H1 (cell line): ENCODE measurements at regions not wholly inside any gene's neighbourhood (a gene's known extent, or its start where the extent isn't known, plus 50 kb on each side); places are given as distances from the start of the nearest gene placed in this dataset.

ENCODE experiments used
- CTCF ChIA-PET: fragments of 300-600 bp; sonication (Branson Sonifier 250); formaldehyde crosslinking; loops from one replicate; lab custom pipeline; 2021; ENCODE audit not compliant: partially characterized antibody; lab: Charles Lee
- POLR2A ChIA-PET: fragments of 300-600 bp; sonication (Branson Sonifier 250); formaldehyde crosslinking; loops from one replicate; lab custom pipeline; 2021; ENCODE audit warnings: inconsistent platforms; ENCODE audit not compliant: partially characterized antibody; lab: Charles Lee
- DNase-seq, 2 experiments: peaks; one replicate each; pipeline versions ENCODE4 v3.0.0 to v3.0.0-alpha.2; 2010 to 2022; ENCODE audit warnings: low spot score in 2 of 2, low read depth in 1 of 2, mixed read lengths in 1 of 2
- FAIRE-seq: peaks from 2 replicates; lab custom pipeline; 2011; peaks lifted over from hg19 to GRCh38; lab: Jason Lieb, UNC
- H2AFZ ChIP-seq: 2 replicates; pipeline ENCODE4 v1.8.1; 2012; ENCODE audit warnings: low read length, inconsistent platforms
- H2AK5ac ChIP-seq: 2 replicates; pipeline ENCODE4 v1.6.1; 2013; ENCODE audit warnings: low read depth, low read length
- H2BK120ac ChIP-seq: replicated peaks from 2 replicates; pipeline ENCODE3; 2013; ENCODE audit warnings: low read depth, low read length, inconsistent platforms
- H2BK12ac ChIP-seq: 2 replicates; pipeline ENCODE4 v1.6.1; 2013; ENCODE audit warnings: low read depth, low read length
- H2BK15ac ChIP-seq: 2 replicates; pipeline ENCODE4 v1.6.1; 2013; ENCODE audit warnings: low read length
- H2BK20ac ChIP-seq: 2 replicates; pipeline ENCODE4 v1.6.1; 2013; ENCODE audit warnings: low read length
- H2BK5ac ChIP-seq: 2 replicates; pipeline ENCODE4 v1.6.1; 2013; ENCODE audit warnings: low read depth, low read length
- H3K14ac ChIP-seq: 2 replicates; pipeline ENCODE4 v1.6.1; 2013; ENCODE audit warnings: inconsistent platforms; ENCODE audit not compliant: insufficient read length
- H3K18ac ChIP-seq: 2 replicates; pipeline ENCODE4 v1.6.1; 2013; ENCODE audit warnings: low read length; ENCODE audit errors: extremely low read depth
- H3K23ac ChIP-seq: 2 replicates; pipeline ENCODE4 v1.6.1; 2013; ENCODE audit warnings: inconsistent platforms; ENCODE audit not compliant: insufficient read length
- H3K23me2 ChIP-seq: 2 replicates; pipeline ENCODE4 v1.6.1; 2013; ENCODE audit warnings: low read depth, low read length
- H3K27ac ChIP-seq: 2 replicates; pipeline ENCODE4 v1.6.1; 2011; ENCODE audit warnings: low read depth, low read length, inconsistent platforms
- H3K27me3 ChIP-seq, 4 experiments: replicated peaks in 1 of 4; 1 replicate in 1 of 4; 2 replicates in 3 of 4; pipeline versions ENCODE4 v1.6.1 to v1.8.1; 2011 to 2013; ENCODE audit warnings: low read length in 3 of 4, mild to moderate bottlenecking in 3 of 4, inconsistent platforms in 2 of 4, mixed read lengths in 2 of 4, moderate library complexity in 1 of 4; ENCODE audit not compliant: control insufficient read depth in 3 of 4, insufficient read depth in 3 of 4; ENCODE audit errors: extremely low read depth in 1 of 4
- H3K36me3 ChIP-seq, 4 experiments: 2 replicates each; pipeline versions ENCODE4 v1.6.1 to v1.8.1; 2011 to 2013; ENCODE audit warnings: mild to moderate bottlenecking in 4 of 4, low read length in 3 of 4, moderate library complexity in 2 of 4, control low read depth in 1 of 4, inconsistent platforms in 1 of 4; ENCODE audit not compliant: insufficient read depth in 4 of 4, control insufficient read depth in 2 of 4
- H3K4ac ChIP-seq: replicated peaks from 2 replicates; pipeline ENCODE3; 2013; ENCODE audit warnings: low read length, low read depth, mixed read lengths, inconsistent platforms; ENCODE audit not compliant: insufficient read length
- H3K4me1 ChIP-seq, 4 experiments: replicated peaks in 1 of 4; 1 replicate in 1 of 4; 2 replicates in 3 of 4; pipeline versions ENCODE4 v1.6.1 to v1.8.1; 2011 to 2013; ENCODE audit warnings: low read length in 3 of 4, inconsistent platforms in 2 of 4, mixed read lengths in 1 of 4; ENCODE audit not compliant: insufficient read depth in 4 of 4, control insufficient read depth in 3 of 4
- H3K4me2 ChIP-seq, 2 experiments: 2 replicates each; pipeline versions ENCODE4 v1.6.1 to v1.8.1; 2011 to 2013; ENCODE audit warnings: low read depth in 2 of 2, low read length in 2 of 2, control low read depth in 1 of 2, inconsistent platforms in 1 of 2, mild to moderate bottlenecking in 1 of 2; ENCODE audit not compliant: insufficient read depth in 1 of 2
- H3K4me3 ChIP-seq, 4 experiments: fragments of 200-600, 300-600 bp in 1 of 4; sonication (generic), shearing (Covaris generic), sonication (Bioruptor Twin) in 1 of 4; 2 replicates each; pipeline versions ENCODE4 v1.5.1 to v1.8.1; 2011 to 2016; ENCODE audit warnings: low read length in 4 of 4, low read depth in 3 of 4, control low read depth in 2 of 4, inconsistent platforms in 2 of 4, mild to moderate bottlenecking in 2 of 4, mixed read lengths in 1 of 4, moderate library complexity in 1 of 4; ENCODE audit not compliant: insufficient read depth in 2 of 4; ENCODE audit errors: extremely low read depth in 1 of 4
- H3K56ac ChIP-seq: replicated peaks from 2 replicates; pipeline ENCODE3; 2013; ENCODE audit warnings: low read depth, mild to moderate bottlenecking, mixed read lengths, low read length, inconsistent platforms; ENCODE audit not compliant: insufficient read length
- H3K79me1 ChIP-seq: 2 replicates; pipeline ENCODE4 v1.6.1; 2013; ENCODE audit warnings: low read depth, low read length, control low read depth
- H3K79me2 ChIP-seq, 2 experiments: 2 replicates each; pipeline versions ENCODE4 v1.6.1 to v1.8.1; 2012 to 2013; ENCODE audit warnings: low read length in 2 of 2, mild to moderate bottlenecking in 2 of 2, inconsistent platforms in 1 of 2; ENCODE audit not compliant: insufficient read depth in 2 of 2, control insufficient read depth in 1 of 2
- H3K9ac ChIP-seq, 4 experiments: replicated peaks in 1 of 4; 1 replicate in 1 of 4; 2 replicates in 3 of 4; pipeline versions ENCODE4 v1.6.1 to v1.8.1; 2011 to 2013; ENCODE audit warnings: low read depth in 3 of 4, low read length in 3 of 4, control low read depth in 2 of 4, mild to moderate bottlenecking in 2 of 4, moderate library complexity in 2 of 4, inconsistent platforms in 1 of 4; ENCODE audit errors: extremely low read depth in 1 of 4
- H3K9me3 ChIP-seq, 2 experiments: 2 replicates each; pipeline versions ENCODE4 v1.6.1 to v1.8.1; 2012 to 2013; ENCODE audit warnings: mild to moderate bottlenecking in 2 of 2, moderate library complexity in 2 of 2, control low read depth in 1 of 2, inconsistent platforms in 1 of 2, low read depth in 1 of 2, low read length in 1 of 2, mixed read lengths in 1 of 2; ENCODE audit not compliant: insufficient read depth in 2 of 2
- H4K20me1 ChIP-seq, 2 experiments: replicated peaks in 1 of 2; 2 replicates each; pipeline versions ENCODE3 to v1.8.1; 2011 to 2013; ENCODE audit warnings: inconsistent platforms in 2 of 2, low read length in 2 of 2, mild to moderate bottlenecking in 1 of 2; ENCODE audit not compliant: insufficient read depth in 2 of 2, control insufficient read depth in 1 of 2
- H4K5ac ChIP-seq: 2 replicates; pipeline ENCODE4 v1.6.1; 2013; ENCODE audit warnings: low read length, low read depth, mixed read lengths, inconsistent platforms; ENCODE audit not compliant: insufficient read length
- H4K8ac ChIP-seq: 2 replicates; pipeline ENCODE4 v1.8.0; 2013; ENCODE audit warnings: mild to moderate bottlenecking, moderate library complexity, low read length, inconsistent platforms; ENCODE audit not compliant: insufficient read depth; ENCODE audit errors: extremely low read depth
- H4K91ac ChIP-seq: replicated peaks from 2 replicates; pipeline ENCODE3; 2013; ENCODE audit warnings: low read length, mixed read lengths, inconsistent platforms; ENCODE audit not compliant: insufficient read length
- BRCA1 ChIP-seq: IDR thresholded peaks from 2 replicates; pipeline ENCODE4 v1.6.1; 2012; ENCODE audit warnings: low read depth, low read length, improper control_type of control experiment
- CEBPB ChIP-seq: IDR thresholded peaks from 2 replicates; pipeline ENCODE4 v1.6.1; 2012; ENCODE audit warnings: low read depth, low read length
- FOSL1 ChIP-seq: IDR thresholded peaks from 2 replicates; pipeline ENCODE4 v1.6.1; 2011; ENCODE audit warnings: mild to moderate bottlenecking, low read depth, low read length, moderate library complexity; ENCODE audit not compliant: insufficient read depth
- KDM4A ChIP-seq: IDR thresholded peaks from one replicate; pipeline ENCODE4 v1.7.1; 2012; ENCODE audit warnings: low read depth, mild to moderate bottlenecking, moderate library complexity, low read length, inconsistent platforms; ENCODE audit not compliant: severe bottlenecking
- KDM5A ChIP-seq: fragments of 200-600 bp; IDR thresholded peaks from 2 replicates; pipeline ENCODE4 v1.7.1; 2012; ENCODE audit warnings: mild to moderate bottlenecking, low read length, inconsistent platforms, mixed read lengths
- NRF1 ChIP-seq: IDR thresholded peaks from 2 replicates; pipeline ENCODE4 v1.6.1; 2011; ENCODE audit warnings: mild to moderate bottlenecking, low read depth, low read length, improper control_type of control experiment
- SUZ12 ChIP-seq: fragments of 200-600 bp; sonication (generic); IDR thresholded peaks from 2 replicates; pipeline ENCODE4 v1.6.1; 2012; ENCODE audit warnings: mild to moderate bottlenecking, inconsistent platforms, low read length, moderate library complexity, mixed read lengths
- TEAD4 ChIP-seq: IDR thresholded peaks from 2 replicates; pipeline ENCODE4 v1.6.1; 2012; ENCODE audit warnings: low read depth, low read length, inconsistent platforms, mixed read lengths
- WGBS, 2 experiments: shearing (Covaris generic) in 1 of 2; methylation state at CpG; one replicate each; pipeline versions ENCODE4 v1.1.6 to v1.1.7; 2013 to 2015; ENCODE audit warnings: low lambda C conversion rate in 2 of 2, mixed read lengths in 2 of 2, inconsistent platforms in 1 of 2, low coverage in 1 of 2, missing lambda C conversion rate in 1 of 2; ENCODE audit not compliant: insufficient replicate concordance in 2 of 2, insufficient coverage in 1 of 2, insufficient read length in 1 of 2; ENCODE audit errors: extremely low coverage in 1 of 2, missing lambda C conversion rate in 1 of 2; 5-methylcytosine and 5-hydroxymethylcytosine counted together

DNA sequence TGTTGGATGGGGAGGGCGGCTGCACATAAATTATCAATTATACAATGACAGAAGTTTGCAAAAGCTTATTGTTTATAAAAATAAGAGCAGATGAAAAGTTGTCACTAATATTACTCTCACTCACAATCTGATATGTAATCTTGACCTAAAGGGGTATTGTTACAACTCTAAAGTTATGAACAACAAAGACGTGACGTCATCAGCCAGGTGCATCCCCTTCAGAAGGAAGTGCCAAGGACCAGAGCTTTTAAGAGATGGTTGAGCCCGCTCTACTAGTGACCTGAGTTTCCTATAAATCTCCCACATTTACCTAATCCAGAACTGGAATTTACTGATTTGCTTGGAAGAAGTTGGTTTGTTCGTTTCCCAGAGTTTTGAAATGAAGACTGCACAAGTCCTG is 247.7 kb upstream of the MGMT start:
- no peak overlapping the region for H3K14ac ChIP-seq
- ChIA-PET POLR2A (no interaction called here), CTCF (interaction anchor here (1.4 to 1.6 kb wide), 2 partner anchors 11 to 106 kb away, joined by 3 to 4 read pairs; no protein-coding TSS in a partner anchor)
- no peaks in the 10 kb centered on the region for H3K27me3 ChIP-seq
- no peak overlapping the region for H2BK20ac ChIP-seq
- FAIRE-seq, result no peak
- no peaks in the 10 kb centered on the region for H4K20me1 ChIP-seq
- no peak overlapping the region for H3K4me3 ChIP-seq
- H3K4me2 ChIP-seq, result no peak overlapping the region
- H3K36me3 ChIP-seq, result no peaks in the 10 kb centered on the region
- H2BK5ac ChIP-seq, result no peak overlapping the region
- H3K79me1 ChIP-seq, result no peaks in the 10 kb centered on the region
- H2BK12ac ChIP-seq, result no peak overlapping the region
- no peak overlapping the region for H4K91ac ChIP-seq
- H3K79me2 ChIP-seq, result no peaks in the 10 kb centered on the region
- no peak overlapping the region for H3K23ac ChIP-seq
- no peak overlapping the region for H2AFZ ChIP-seq
- TF ChIP-seq FOSL1 (no peak), KDM5A (no peak), BRCA1 (no peak), CEBPB (no peak), NRF1 (no peak), SUZ12 (no peak), KDM4A (no peak), TEAD4 (no peak)
- no peak overlapping the region for H4K5ac ChIP-seq
- no peak overlapping the region for H2BK15ac ChIP-seq
- H3K56ac ChIP-seq, result no peak overlapping the region
- H4K8ac ChIP-seq, result no peak overlapping the region
- peaks cover 10% of the 10 kb centered on the region; the same call in 1 of the 2 replicates for H3K23me2 ChIP-seq
- no peak overlapping the region for H3K9ac ChIP-seq
- no peaks in the 10 kb centered on the region for H3K9me3 ChIP-seq
- no peak overlapping the region for H2BK120ac ChIP-seq
- H3K18ac ChIP-seq, result no peak overlapping the region
- no peak overlapping the region for H3K4ac ChIP-seq
- WGBS, 2 experiments, result 98% methylated on average over 5 of the region's 5 CpGs; no CpG with 5 or more reads in 1 of the 2 experiments
- H3K4me1 ChIP-seq, result no peaks in the 10 kb centered on the region
- no peak overlapping the region for H2AK5ac ChIP-seq
- H3K27ac ChIP-seq, result no peak overlapping the region
- DNase-seq, result no peak
